Tibial nerve (tissue), 4 donors: ENCODE measurements at regions not wholly inside any gene's neighbourhood (a gene's known extent, or its start where the extent isn't known, plus 50 kb on each side); places are given as distances from the start of the nearest gene placed in this dataset.
A peak's percentile ranks its signal among the peaks of the same experiment; 100 is the strongest.

Experiments
- DNase-seq, 2 donors: peaks; one replicate each; pipeline ENCODE4 v3.0.0-alpha.2; 2019; ENCODE audit warnings: low spot score in 2 of 2
- H3K27ac ChIP-seq, 4 donors: fragments of 200-600 bp; sonication (generic) in 3 of 4; one replicate each; pipeline ENCODE4 v1.5.1; 2017 to 2019; ENCODE audit warnings: mild to moderate bottlenecking in 1 of 4
- H3K27me3 ChIP-seq, 2 donors: fragments of 200-600 bp; sonication (generic) in 1 of 2; one replicate each; pipeline versions ENCODE4 v1.5.1 to v1.6.0; 2017 to 2019
- H3K36me3 ChIP-seq, 3 donors: fragments of 200-600 bp; sonication (generic); one replicate each; pipeline ENCODE4 v1.5.1; 2018 to 2019
- H3K4me1 ChIP-seq, 4 donors: fragments of 200-600 bp; sonication (generic) in 3 of 4; one replicate each; pipeline ENCODE4 v1.5.1; 2017 to 2019
- H3K4me3 ChIP-seq, 4 donors: fragments of 200-600 bp; sonication (generic) in 3 of 4; one replicate each; pipeline ENCODE4 v1.5.1; 2017 to 2019; ENCODE audit warnings: mild to moderate bottlenecking in 1 of 4, moderate library complexity in 1 of 4
- H3K9me3 ChIP-seq, 4 donors: fragments of 200-600 bp; sonication (generic) in 3 of 4; one replicate each; pipeline ENCODE4 v1.5.1; 2017 to 2019
- EP300 ChIP-seq, 2 donors: sonication (generic); formaldehyde crosslinking; IDR thresholded peaks; one replicate each; pipeline ENCODE4 v1.6.1; 2017; ENCODE audit warnings: antibody characterized with exemption in 2 of 2, mild to moderate bottlenecking in 1 of 2
- POLR2A ChIP-seq, 2 donors: fragments of 450-650 bp; IDR thresholded peaks; one replicate each; pipeline ENCODE4 v1.6.1; 2017; ENCODE audit warnings: antibody characterized with exemption in 2 of 2, mild to moderate bottlenecking in 2 of 2, moderate library complexity in 2 of 2
- WGBS, 2 donors: methylation state at CpG; one replicate each; pipeline ENCODE4 v1.1.5; 2018; 5-methylcytosine and 5-hydroxymethylcytosine counted together
- TF ChIP-seq, protein P1 (sequence below), 5 experiments: fragments of 200-600 bp in 3 of 5; fragments of 450-650 bp in 2 of 5; sonication (generic) in 3 of 5; IDR thresholded peaks; one replicate each; pipeline ENCODE4 v1.5.1; 2016 to 2019; ENCODE audit warnings: antibody characterized with exemption in 5 of 5, mild to moderate bottlenecking in 3 of 5, moderate library complexity in 2 of 5

DNA sequence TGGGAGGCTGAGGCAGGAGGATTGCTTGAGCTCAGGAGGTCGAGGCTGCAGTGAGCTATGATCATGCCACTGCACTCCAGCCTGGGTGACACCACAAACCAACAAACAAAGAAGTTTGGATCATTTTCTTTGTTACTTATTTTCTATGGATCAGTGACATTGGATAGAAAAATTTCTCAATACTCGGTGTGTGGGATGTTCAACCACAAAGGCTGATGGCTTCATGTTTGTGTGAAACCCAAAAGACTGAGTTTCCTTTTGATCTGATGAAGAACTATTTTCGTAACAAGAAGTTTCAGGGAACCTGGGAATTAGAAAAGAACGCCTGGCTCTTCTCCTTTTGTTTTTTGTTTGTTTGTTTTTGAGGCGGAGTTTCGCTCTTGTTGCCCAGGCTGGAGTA lies 104.0 kb downstream of the HOXA1 start:
- Histone ChIP-seq H3K9me3 (no peaks in the 10 kb centered on the region), H3K4me3 (no peak overlapping the region), H3K36me3 (no peaks in the 10 kb centered on the region), H3K27ac (no peak overlapping the region), H3K4me1 (peaks cover 0 to 14% (median 3%) of the 10 kb centered on the region in 4 donors), H3K27me3 (no peaks in the 10 kb centered on the region)
- TF ChIP-seq POLR2A (IDR thresholded peaks at IDR 0.05) = no peak
- TF ChIP-seq, protein P1, sequence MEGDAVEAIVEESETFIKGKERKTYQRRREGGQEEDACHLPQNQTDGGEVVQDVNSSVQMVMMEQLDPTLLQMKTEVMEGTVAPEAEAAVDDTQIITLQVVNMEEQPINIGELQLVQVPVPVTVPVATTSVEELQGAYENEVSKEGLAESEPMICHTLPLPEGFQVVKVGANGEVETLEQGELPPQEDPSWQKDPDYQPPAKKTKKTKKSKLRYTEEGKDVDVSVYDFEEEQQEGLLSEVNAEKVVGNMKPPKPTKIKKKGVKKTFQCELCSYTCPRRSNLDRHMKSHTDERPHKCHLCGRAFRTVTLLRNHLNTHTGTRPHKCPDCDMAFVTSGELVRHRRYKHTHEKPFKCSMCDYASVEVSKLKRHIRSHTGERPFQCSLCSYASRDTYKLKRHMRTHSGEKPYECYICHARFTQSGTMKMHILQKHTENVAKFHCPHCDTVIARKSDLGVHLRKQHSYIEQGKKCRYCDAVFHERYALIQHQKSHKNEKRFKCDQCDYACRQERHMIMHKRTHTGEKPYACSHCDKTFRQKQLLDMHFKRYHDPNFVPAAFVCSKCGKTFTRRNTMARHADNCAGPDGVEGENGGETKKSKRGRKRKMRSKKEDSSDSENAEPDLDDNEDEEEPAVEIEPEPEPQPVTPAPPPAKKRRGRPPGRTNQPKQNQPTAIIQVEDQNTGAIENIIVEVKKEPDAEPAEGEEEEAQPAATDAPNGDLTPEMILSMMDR (IDR thresholded peaks at IDR 0.05) = no peak
- TF ChIP-seq EP300 (IDR thresholded peaks at IDR 0.05) = peak in 1 of 2 donors; percentile 10
- no peak for DNase-seq
- WGBS, 2 donors = 85 to 93% methylated on average over 6 of the region's 6 CpGs

DNA sequence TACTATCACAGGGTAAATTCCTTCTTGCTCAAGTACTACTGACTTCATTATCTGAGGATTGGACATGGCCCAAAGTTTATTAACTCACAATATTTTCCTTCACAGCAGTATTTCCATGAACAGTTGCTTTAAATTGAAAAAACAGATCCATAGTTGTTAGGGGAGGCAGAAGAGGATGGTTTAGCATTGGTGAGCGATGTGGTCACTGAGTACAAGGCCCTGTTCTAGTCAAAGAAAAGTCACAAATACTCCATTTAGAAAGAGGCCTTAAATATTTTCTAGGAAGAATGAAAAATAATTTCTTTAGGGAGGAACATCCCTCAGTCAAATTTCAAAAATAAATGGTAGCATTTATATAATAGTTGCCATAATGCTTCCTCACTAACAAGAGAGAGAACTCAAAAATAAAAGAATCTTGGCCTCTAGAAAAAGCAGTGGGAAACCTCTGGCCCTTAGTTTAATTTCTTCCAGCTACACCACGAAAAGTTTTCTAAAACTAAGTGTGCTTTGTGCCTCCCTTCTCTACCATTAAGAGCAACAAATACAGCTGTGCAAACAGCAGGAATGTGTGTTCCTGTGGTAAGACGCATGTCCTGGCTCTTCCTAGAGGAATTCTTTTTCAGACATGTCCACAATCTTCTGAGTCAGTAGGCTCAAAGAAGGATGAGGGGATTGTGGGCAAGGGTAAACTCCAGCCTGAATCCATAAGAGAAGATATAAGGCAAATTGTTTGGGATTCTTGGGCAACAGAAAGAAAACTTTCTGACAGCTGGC lies 105.7 kb downstream of the HOXA1 start:
- no peaks in the 10 kb centered on the region for H3K27me3 ChIP-seq
- H3K4me3 ChIP-seq = no peak overlapping the region
- peak overlapping the region in 2 of 4 donors; percentile 57 to 67 for H3K27ac ChIP-seq
- 25 to 28% methylated on average over 3 of the region's 3 CpGs for WGBS, 2 donors
- no peaks in the 10 kb centered on the region for H3K9me3 ChIP-seq
- no peak for TF ChIP-seq POLR2A (IDR thresholded peaks at IDR 0.05)
- TF ChIP-seq EP300 (IDR thresholded peaks at IDR 0.05) = peak in 1 of 2 donors; percentile 51
- no peaks in the 10 kb centered on the region for H3K36me3 ChIP-seq
- peaks cover 0 to 14% (median 3%) of the 10 kb centered on the region in 4 donors for H3K4me1 ChIP-seq
- peak in 1 of 2 donors; percentile 14 for DNase-seq

DNA sequence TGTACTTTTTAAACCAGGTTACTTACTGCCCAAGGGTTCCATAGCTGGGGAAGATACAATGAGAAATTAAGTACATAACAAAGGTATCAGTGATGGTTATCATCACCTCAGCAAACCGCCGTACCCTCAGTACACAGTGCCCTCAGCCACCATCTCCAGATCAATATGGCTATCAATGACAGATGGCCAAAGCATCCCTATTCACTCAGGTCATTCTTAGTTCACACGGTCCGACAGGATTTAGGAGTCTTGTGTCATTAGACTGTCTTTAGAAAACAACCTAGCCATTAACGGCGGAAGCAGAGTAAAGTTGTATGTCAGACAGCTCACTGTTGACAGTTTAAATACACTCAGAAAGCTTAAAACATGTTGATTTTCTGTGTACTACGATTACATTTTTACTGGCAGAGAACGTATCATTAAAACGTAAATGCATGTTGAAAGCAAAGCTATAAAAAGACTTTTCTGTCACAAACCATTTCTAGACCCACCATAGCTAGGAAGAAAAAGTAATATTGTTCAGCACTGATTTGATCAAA lies 106.9 kb downstream of the HOXA1 start:
- H3K27me3 ChIP-seq = no peaks in the 10 kb centered on the region
- no peaks in the 10 kb centered on the region for H3K36me3 ChIP-seq
- H3K27ac ChIP-seq = peak overlapping the region in 1 of 4 donors; percentile 4
- no peak overlapping the region for H3K4me3 ChIP-seq
- 63 to 65% methylated on average over 9 of the region's 9 CpGs for WGBS, 2 donors
- no peaks in the 10 kb centered on the region for H3K9me3 ChIP-seq
- no peak for TF ChIP-seq EP300 (IDR thresholded peaks at IDR 0.05)
- TF ChIP-seq, protein P1 (IDR thresholded peaks at IDR 0.05) = no peak
- TF ChIP-seq POLR2A (IDR thresholded peaks at IDR 0.05) = no peak
- peaks cover 0 to 14% (median 3%) of the 10 kb centered on the region in 4 donors for H3K4me1 ChIP-seq
- no peak for DNase-seq

DNA sequence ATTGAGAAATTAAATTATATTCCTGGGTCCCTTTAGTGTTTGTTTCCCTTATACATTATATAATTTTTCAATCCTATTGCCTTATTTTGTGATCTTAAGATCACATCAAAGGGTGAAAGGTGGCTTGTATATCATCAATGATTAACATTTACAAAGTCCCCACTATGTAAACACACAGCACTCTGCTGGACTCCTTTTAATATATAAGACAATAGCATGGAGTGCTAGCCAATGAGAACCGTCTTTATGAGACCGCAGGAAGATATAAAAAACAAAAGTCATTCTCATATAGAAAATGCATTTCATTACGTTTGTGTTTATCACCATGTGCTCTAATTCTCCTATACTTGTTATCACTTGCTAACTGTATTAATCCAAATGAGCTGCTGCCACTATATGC lies 108.5 kb downstream of the HOXA1 start:
- Histone ChIP-seq H3K27me3 (no peaks in the 10 kb centered on the region), H3K4me1 (peaks cover 0 to 14% (median 3%) of the 10 kb centered on the region in 4 donors), H3K4me3 (no peak overlapping the region), H3K9me3 (no peaks in the 10 kb centered on the region), H3K27ac (no peak overlapping the region), H3K36me3 (no peaks in the 10 kb centered on the region)
- TF ChIP-seq EP300 (IDR thresholded peaks at IDR 0.05) = no peak
- TF ChIP-seq POLR2A (IDR thresholded peaks at IDR 0.05) = no peak
- TF ChIP-seq, protein P1 (IDR thresholded peaks at IDR 0.05) = no peak
- DNase-seq = no peak
- WGBS, 2 donors = 77 to 89% methylated on average over 3 of the region's 3 CpGs

DNA sequence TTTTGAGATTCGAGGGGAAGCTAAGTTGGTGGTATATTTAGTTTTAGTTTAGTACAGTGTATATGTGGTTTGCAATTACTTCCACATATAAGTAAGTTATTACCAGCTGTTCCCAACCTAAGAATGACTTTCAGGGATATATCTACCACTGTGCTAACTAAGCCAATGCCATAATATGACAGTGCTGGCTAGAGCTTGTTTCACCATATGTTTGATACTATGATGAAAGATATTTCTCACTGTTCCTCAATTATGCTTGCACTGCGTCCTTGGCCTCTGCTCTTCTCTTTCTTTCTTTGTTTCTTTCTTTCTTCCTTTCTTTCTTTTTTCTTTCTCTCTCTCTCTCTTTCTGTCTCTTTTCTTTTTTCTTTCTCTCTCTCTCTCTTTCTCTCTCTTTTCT lies 113.8 kb upstream of the SKAP2 start:
- H3K4me1 ChIP-seq = no peaks in the 10 kb centered on the region
- WGBS, 2 donors = 75 to 80% methylated on average over 2 of the region's 2 CpGs
- H3K4me3 ChIP-seq = no peak overlapping the region
- H3K27me3 ChIP-seq = no peaks in the 10 kb centered on the region
- H3K27ac ChIP-seq = no peak overlapping the region
- H3K9me3 ChIP-seq = peaks cover 0 to 6% (median 0%) of the 10 kb centered on the region in 4 donors
- TF ChIP-seq, protein P1 (IDR thresholded peaks at IDR 0.05) = no peak
- TF ChIP-seq POLR2A (IDR thresholded peaks at IDR 0.05) (no peak), EP300 (IDR thresholded peaks at IDR 0.05) (no peak)
- DNase-seq = no peak
- H3K36me3 ChIP-seq = no peaks in the 10 kb centered on the region
